SK-N-SH treated with all-trans-retinoic acid at 6 μM for 48 hours (cell line): ENCODE measurements at regions not wholly inside any gene's neighbourhood (a gene's known extent, or its start where the extent isn't known, plus 50 kb on each side); places are given as distances from the start of the nearest gene placed in this dataset.

Experiments used
- ATAC-seq: fragments of 200-7000 bp; cut with Tn5 transposase; 3 replicates; pipeline ENCODE4 v1.9.1; 2020; ENCODE audit warnings: mild to moderate bottlenecking, moderate library complexity
- ARNTL ChIP-seq: fragments of 450-650 bp; formaldehyde crosslinking; IDR thresholded peaks from 2 replicates; pipeline ENCODE4 v1.5.0; 2020; ENCODE audit warnings: low read depth, mild to moderate bottlenecking, moderate library complexity, borderline replicate concordance
- CREB5 ChIP-seq: fragments of 250-450 bp; sonication (Bioruptor Pico); IDR thresholded peaks from 2 replicates; pipeline ENCODE4 v1.5.1; 2020; ENCODE audit warnings: low read depth, mild to moderate bottlenecking, moderate library complexity
- CSRNP3 ChIP-seq: fragments of 250-450 bp; sonication (Bioruptor Pico); IDR thresholded peaks from 2 replicates; pipeline ENCODE4 v1.5.1; 2021; ENCODE audit warnings: mild to moderate bottlenecking, moderate library complexity
- ESRRG ChIP-seq: fragments of 250-450 bp; sonication (Bioruptor Pico); IDR thresholded peaks from 2 replicates; pipeline ENCODE4 v1.6.1; 2021; ENCODE audit warnings: mild to moderate bottlenecking
- GLIS3 ChIP-seq: fragments of 250-450 bp; sonication (Bioruptor Pico); IDR thresholded peaks from 2 replicates; pipeline ENCODE4 v1.5.0; 2020; ENCODE audit warnings: mild to moderate bottlenecking, moderate library complexity
- ISL1 ChIP-seq: fragments of 250-450 bp; sonication (Bioruptor Pico); IDR thresholded peaks from 2 replicates; pipeline ENCODE4 v2.1.2; 2022; ENCODE audit warnings: mild to moderate bottlenecking, moderate library complexity
- OSR1 ChIP-seq: fragments of 250-450 bp; sonication (Bioruptor Pico); IDR thresholded peaks from 2 replicates; pipeline ENCODE4 v1.8.0; 2022; ENCODE audit warnings: moderate library complexity, mild to moderate bottlenecking, inconsistent platforms
- PATZ1 ChIP-seq: fragments of 250-450 bp; sonication (Bioruptor Pico); IDR thresholded peaks from 2 replicates; pipeline ENCODE4 v1.8.0; 2020; ENCODE audit warnings: mild to moderate bottlenecking, moderate library complexity, borderline replicate concordance
- POU6F1 ChIP-seq: fragments of 250-450 bp; sonication (Bioruptor Pico); IDR thresholded peaks from 2 replicates; pipeline ENCODE4 v1.8.0; 2021; ENCODE audit warnings: low read depth, mild to moderate bottlenecking, moderate library complexity, borderline replicate concordance
- PPARA ChIP-seq: fragments of 250-450 bp; sonication (Bioruptor Pico); IDR thresholded peaks from 2 replicates; pipeline ENCODE4 v1.5.0; 2020; ENCODE audit warnings: mild to moderate bottlenecking, borderline replicate concordance
- RARB ChIP-seq: fragments of 250-450 bp; sonication (Bioruptor Pico); IDR thresholded peaks from 2 replicates; pipeline ENCODE4 v1.8.0; 2021; ENCODE audit warnings: mild to moderate bottlenecking, moderate library complexity
- SNAI2 ChIP-seq: fragments of 250-450 bp; sonication (Bioruptor Pico); IDR thresholded peaks from 2 replicates; pipeline ENCODE4 v1.5.0; 2020; ENCODE audit warnings: mild to moderate bottlenecking, moderate library complexity
- TOX ChIP-seq: fragments of 250-450 bp; sonication (Bioruptor Pico); IDR thresholded peaks from 2 replicates; pipeline ENCODE4 v1.8.0; 2021; ENCODE audit warnings: mild to moderate bottlenecking, moderate library complexity, borderline replicate concordance
- TSHZ2 ChIP-seq: fragments of 250-450 bp; sonication (Bioruptor Pico); IDR thresholded peaks from 2 replicates; pipeline ENCODE4 v1.5.0; 2020; ENCODE audit warnings: mild to moderate bottlenecking, moderate library complexity
- ZC3H10 ChIP-seq: fragments of 250-450 bp; sonication (Bioruptor Pico); IDR thresholded peaks from 2 replicates; pipeline ENCODE4 v1.5.1; 2021; ENCODE audit warnings: mild to moderate bottlenecking, moderate library complexity
- ZFP3 ChIP-seq: fragments of 250-450 bp; sonication (Bioruptor Pico); IDR thresholded peaks from 2 replicates; pipeline ENCODE4 v1.5.0; 2020; ENCODE audit warnings: mild to moderate bottlenecking, moderate library complexity
- ZFP30 ChIP-seq: fragments of 450-650 bp; formaldehyde crosslinking; IDR thresholded peaks from 2 replicates; pipeline ENCODE4 v1.5.0; 2022; ENCODE audit warnings: mild to moderate bottlenecking, moderate library complexity
- ZNF565 ChIP-seq: fragments of 450-650 bp; formaldehyde crosslinking; conservative IDR thresholded peaks from 2 replicates; pipeline ENCODE4 v1.5.0; 2020; ENCODE audit warnings: low read depth, mild to moderate bottlenecking, moderate library complexity
- ZNF70 ChIP-seq: fragments of 450-650 bp; formaldehyde crosslinking; IDR thresholded peaks from 2 replicates; pipeline ENCODE4 v1.5.0; 2020; ENCODE audit warnings: mild to moderate bottlenecking, moderate library complexity

- no peak for ATAC-seq
- TF ChIP-seq ZFP3 (CRISPR knock-in tag) (no peak), SNAI2 (CRISPR knock-in tag) (no peak), ZC3H10 (CRISPR knock-in tag) (no peak), POU6F1 (CRISPR knock-in tag) (no peak), ISL1 (CRISPR knock-in tag) (no peak), TOX (CRISPR knock-in tag) (no peak), ARNTL (CRISPR knock-in tag) (no peak), ZFP30 (CRISPR knock-in tag) (no peak), ZNF565 (CRISPR knock-in tag) (no peak), ESRRG (CRISPR knock-in tag) (no peak)
Measured at GRCh38 chr1:214816603-214817002, 213.6 kb downstream of the CENPF start.

- TF ChIP-seq ESRRG (CRISPR knock-in tag) (no peak), OSR1 (no peak), ZNF70 (CRISPR knock-in tag) (no peak), ARNTL (CRISPR knock-in tag) (no peak), TOX (CRISPR knock-in tag) (no peak), PPARA (CRISPR knock-in tag) (no peak), GLIS3 (CRISPR knock-in tag) (no peak), PATZ1 (no peak), TSHZ2 (CRISPR knock-in tag) (no peak), ZNF565 (CRISPR knock-in tag) (no peak)
- no peak for ATAC-seq
Measured at GRCh38 chr1:214823311-214824117, 220.5 kb downstream of the CENPF start.

- TF ChIP-seq CSRNP3 (CRISPR knock-in tag) (no peak), ARNTL (CRISPR knock-in tag) (no peak), RARB (CRISPR knock-in tag) (no peak)
- ATAC-seq, result no peak
Measured at GRCh38 chr1:214824763-214825162, 221.8 kb downstream of the CENPF start.

GRCh38 chr1:214826619-214827018 is 223.6 kb downstream of the CENPF start:
- TF ChIP-seq CREB5, result no peak
- TF ChIP-seq ZC3H10 (CRISPR knock-in tag), result no peak
- no peak for TF ChIP-seq ZNF70 (CRISPR knock-in tag)
- TF ChIP-seq PPARA (CRISPR knock-in tag), result no peak
- TF ChIP-seq ESRRG (CRISPR knock-in tag), result no peak
- TF ChIP-seq ARNTL (CRISPR knock-in tag), result no peak
- no peak for ATAC-seq
